Upper lobe of left lung (tissue), 6 donors: ENCODE measurements at regions not wholly inside any gene's neighbourhood (a gene's known extent, or its start where the extent isn't known, plus 50 kb on each side); places are given as distances from the start of the nearest gene placed in this dataset.

Experiments
- ATAC-seq, 2 donors: fragments of 200-7000 bp; cut with Tn5 transposase; one replicate each; pipeline ENCODE4 v1.9.1; 2022; ENCODE audit warnings: mild to moderate bottlenecking in 2 of 2, moderate library complexity in 2 of 2; ENCODE audit not compliant: low FRiP score in 2 of 2
- DNase-seq, 2 donors: peaks; one replicate each; pipeline ENCODE4 v3.0.0-alpha.2; 2019 to 2020
- H3K27ac ChIP-seq, 4 donors: fragments of 200-600 bp; sonication (generic); one replicate each; pipeline ENCODE4 v1.5.1; 2016 to 2019
- H3K27me3 ChIP-seq, 4 donors: fragments of 200-600 bp; sonication (generic); one replicate each; pipeline ENCODE4 v1.5.1; 2017 to 2019
- H3K36me3 ChIP-seq, 4 donors: fragments of 200-600 bp; sonication (generic); one replicate each; pipeline ENCODE4 v1.5.1; 2016 to 2019
- H3K4me1 ChIP-seq, 4 donors: fragments of 200-600 bp; sonication (generic); one replicate each; pipeline ENCODE4 v1.5.1; 2018 to 2019
- H3K4me3 ChIP-seq, 4 donors: fragments of 200-600 bp; sonication (generic); one replicate each; pipeline ENCODE4 v1.5.1; 2017 to 2019; ENCODE audit warnings: mild to moderate bottlenecking in 2 of 4, moderate library complexity in 1 of 4
- H3K9me3 ChIP-seq, 4 donors: fragments of 200-600 bp; sonication (generic); one replicate each; pipeline ENCODE4 v1.5.1; 2018 to 2019
- EP300 ChIP-seq, 4 donors: sonication (generic); formaldehyde crosslinking; IDR thresholded peaks; one replicate each; pipeline ENCODE4 v1.5.1; 2017; ENCODE audit warnings: antibody characterized with exemption in 4 of 4, control low read depth in 2 of 4
- POLR2A ChIP-seq, 4 donors: fragments of 450-650 bp; IDR thresholded peaks; one replicate each; pipeline ENCODE4 v1.5.1; 2016 to 2017; ENCODE audit warnings: antibody characterized with exemption in 4 of 4, mild to moderate bottlenecking in 2 of 4
- POLR2AphosphoS5 ChIP-seq, 2 donors: sonication (generic); formaldehyde crosslinking; IDR thresholded peaks; one replicate each; pipeline ENCODE4 v1.5.1; 2017; ENCODE audit warnings: antibody characterized with exemption in 2 of 2
- WGBS, 2 donors: methylation state at CpG; one replicate each; pipeline ENCODE4 v1.1.5; 2017 to 2018; 5-methylcytosine and 5-hydroxymethylcytosine counted together
- TF ChIP-seq, protein P1 (sequence below), 6 experiments: fragments of 450-650 bp in 4 of 6; fragments of 200-600 bp in 2 of 6; sonication (generic) in 2 of 6; IDR thresholded peaks; one replicate each; pipeline ENCODE4 v1.5.1; 2016 to 2019; ENCODE audit warnings: antibody characterized with exemption in 6 of 6
- donor health status: DM: no; HTN: no; CAD: no; lungs with moderate emphysema.
- donor health status: DM: no; HTN: yes; CAD: no; lungs with severe emphysema.

DNA sequence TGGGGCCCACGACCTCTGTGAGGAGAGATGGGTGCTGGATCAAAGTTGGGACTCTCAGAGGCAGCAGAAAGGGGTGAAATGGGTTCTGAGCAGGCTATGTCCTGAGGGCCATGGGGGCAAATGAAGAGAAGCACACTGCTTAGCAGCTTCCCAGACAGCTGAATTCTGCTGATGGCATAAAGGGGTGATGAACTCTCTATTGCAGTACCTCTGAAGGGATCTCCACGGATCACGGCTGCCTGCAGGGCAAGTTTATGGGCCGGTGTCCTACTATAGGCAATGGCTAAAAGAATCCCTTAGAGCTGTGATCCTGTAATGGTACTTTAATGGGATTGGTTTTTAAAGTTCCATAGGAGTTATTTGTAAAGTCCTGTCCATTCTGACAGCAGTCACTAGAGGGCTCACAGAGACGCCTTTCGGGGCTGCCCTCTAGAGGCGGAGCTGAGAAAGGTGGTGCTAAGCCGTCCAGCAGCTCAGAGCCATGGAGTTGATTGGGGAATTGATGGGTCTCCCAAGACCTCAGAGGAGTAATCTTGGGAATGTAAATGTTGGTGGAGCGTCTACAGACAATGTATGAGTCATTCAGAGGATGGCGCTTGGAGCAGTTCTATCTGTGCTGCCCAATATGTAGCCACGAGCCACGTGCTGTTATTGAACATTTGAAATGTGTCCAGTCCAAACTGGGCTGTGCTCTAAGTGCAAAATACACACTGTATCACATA, 287.3 kb downstream of the COG6 start:
- H3K36me3 ChIP-seq: no peaks in the 10 kb centered on the region
- no peak overlapping the region for H3K27ac ChIP-seq
- H3K4me1 ChIP-seq: peaks cover 0 to 4% (median 0%) of the 10 kb centered on the region in 4 donors
- peak; percentile 86 to 94 for ATAC-seq
- TF ChIP-seq POLR2A (IDR thresholded peaks at IDR 0.05): no peak
- TF ChIP-seq, protein P1, sequence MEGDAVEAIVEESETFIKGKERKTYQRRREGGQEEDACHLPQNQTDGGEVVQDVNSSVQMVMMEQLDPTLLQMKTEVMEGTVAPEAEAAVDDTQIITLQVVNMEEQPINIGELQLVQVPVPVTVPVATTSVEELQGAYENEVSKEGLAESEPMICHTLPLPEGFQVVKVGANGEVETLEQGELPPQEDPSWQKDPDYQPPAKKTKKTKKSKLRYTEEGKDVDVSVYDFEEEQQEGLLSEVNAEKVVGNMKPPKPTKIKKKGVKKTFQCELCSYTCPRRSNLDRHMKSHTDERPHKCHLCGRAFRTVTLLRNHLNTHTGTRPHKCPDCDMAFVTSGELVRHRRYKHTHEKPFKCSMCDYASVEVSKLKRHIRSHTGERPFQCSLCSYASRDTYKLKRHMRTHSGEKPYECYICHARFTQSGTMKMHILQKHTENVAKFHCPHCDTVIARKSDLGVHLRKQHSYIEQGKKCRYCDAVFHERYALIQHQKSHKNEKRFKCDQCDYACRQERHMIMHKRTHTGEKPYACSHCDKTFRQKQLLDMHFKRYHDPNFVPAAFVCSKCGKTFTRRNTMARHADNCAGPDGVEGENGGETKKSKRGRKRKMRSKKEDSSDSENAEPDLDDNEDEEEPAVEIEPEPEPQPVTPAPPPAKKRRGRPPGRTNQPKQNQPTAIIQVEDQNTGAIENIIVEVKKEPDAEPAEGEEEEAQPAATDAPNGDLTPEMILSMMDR (IDR thresholded peaks at IDR 0.05): peak; percentile 63 to 89 (median 79)
- no peak for TF ChIP-seq POLR2AphosphoS5 (IDR thresholded peaks at IDR 0.05)
- no peak for TF ChIP-seq EP300 (IDR thresholded peaks at IDR 0.05)
- H3K4me3 ChIP-seq: no peak overlapping the region
- no peaks in the 10 kb centered on the region for H3K27me3 ChIP-seq
- DNase-seq: peak in 1 of 2 donors; percentile 61
- no peaks in the 10 kb centered on the region for H3K9me3 ChIP-seq
- WGBS, 2 donors: 41 to 50% methylated on average over 9 to 12 of the region's 12 CpGs

DNA sequence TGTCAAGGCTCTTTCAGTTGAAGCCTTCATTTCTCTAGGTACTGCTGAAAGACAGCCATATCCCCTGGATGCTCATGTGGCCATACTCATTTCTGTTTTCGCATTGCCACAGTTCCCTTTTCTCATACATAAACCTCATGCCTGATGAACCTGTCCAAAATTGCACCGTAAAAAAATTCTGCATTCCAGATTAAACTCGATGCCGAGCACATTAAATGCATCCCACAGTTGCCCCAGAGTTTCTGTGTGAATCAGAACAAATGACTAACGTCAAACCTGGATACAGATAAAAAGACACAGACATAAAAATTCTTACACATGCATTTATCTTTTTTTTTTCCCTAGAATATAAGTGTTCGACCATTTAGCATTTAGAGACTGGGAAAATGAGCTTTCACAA, 288.2 kb downstream of the COG6 start:
- 76 to 92% methylated on average over 6 of the region's 6 CpGs for WGBS, 2 donors
- Histone ChIP-seq H3K27me3 (no peaks in the 10 kb centered on the region), H3K9me3 (no peaks in the 10 kb centered on the region), H3K4me3 (no peak overlapping the region), H3K36me3 (no peaks in the 10 kb centered on the region), H3K27ac (no peak overlapping the region), H3K4me1 (peaks cover 0 to 4% (median 0%) of the 10 kb centered on the region in 4 donors)
- ATAC-seq: no peak
- TF ChIP-seq POLR2A (IDR thresholded peaks at IDR 0.05) (no peak), EP300 (IDR thresholded peaks at IDR 0.05) (no peak), POLR2AphosphoS5 (IDR thresholded peaks at IDR 0.05) (no peak)
- TF ChIP-seq, protein P1 (IDR thresholded peaks at IDR 0.05): no peak
- no peak for DNase-seq

DNA sequence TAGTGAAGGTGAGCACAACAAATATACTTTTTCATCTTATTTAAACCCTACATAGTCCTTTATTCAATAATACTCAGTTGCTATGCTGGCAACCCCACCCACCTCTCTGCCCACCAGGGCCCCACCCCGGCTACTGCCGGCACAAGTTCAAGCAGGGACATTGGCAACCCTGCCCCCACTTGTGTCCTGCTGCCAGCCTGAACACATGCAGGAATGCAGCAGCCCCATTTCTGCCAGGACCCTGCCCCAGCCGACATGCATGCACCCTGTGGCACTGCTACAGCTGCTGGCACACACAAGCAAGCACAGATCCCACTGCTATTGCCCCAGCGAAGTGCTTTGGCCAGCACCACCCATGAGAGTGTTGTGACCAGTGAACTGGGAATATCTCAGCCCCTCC, 289.8 kb downstream of the COG6 start:
- Histone ChIP-seq H3K9me3 (no peaks in the 10 kb centered on the region), H3K27me3 (no peaks in the 10 kb centered on the region), H3K4me1 (peaks cover 0 to 4% (median 0%) of the 10 kb centered on the region in 4 donors), H3K4me3 (no peak overlapping the region), H3K27ac (no peak overlapping the region), H3K36me3 (no peaks in the 10 kb centered on the region)
- ATAC-seq (no peak), DNase-seq (peak in 1 of 2 donors; percentile 40)
- 48 to 52% methylated on average over 4 of the region's 4 CpGs for WGBS, 2 donors
- TF ChIP-seq, protein P1 (IDR thresholded peaks at IDR 0.05): no peak
- TF ChIP-seq EP300 (IDR thresholded peaks at IDR 0.05) (no peak), POLR2AphosphoS5 (IDR thresholded peaks at IDR 0.05) (no peak), POLR2A (IDR thresholded peaks at IDR 0.05) (no peak)

DNA sequence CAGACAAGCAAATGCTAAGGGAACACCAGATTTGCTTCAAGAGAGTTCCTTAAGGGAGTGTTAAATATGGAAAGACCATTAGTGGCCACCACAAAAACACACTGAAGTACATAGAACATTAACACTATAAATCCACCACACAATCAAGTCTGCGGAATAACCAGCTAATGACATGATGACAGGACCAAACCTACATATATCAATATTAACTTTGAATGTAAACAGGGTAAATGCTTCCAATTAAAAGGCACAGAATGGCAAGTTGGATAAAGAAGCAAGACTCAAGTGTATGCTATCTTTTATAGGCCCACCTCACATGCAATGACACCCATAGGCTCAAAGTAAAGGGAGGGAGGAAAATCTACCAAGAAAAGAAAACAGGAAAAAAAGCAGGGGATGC, 291.3 kb downstream of the COG6 start:
- ATAC-seq (no peak), DNase-seq (no peak)
- Histone ChIP-seq H3K4me1 (peaks cover 0 to 4% (median 0%) of the 10 kb centered on the region in 4 donors), H3K27ac (no peak overlapping the region), H3K36me3 (no peaks in the 10 kb centered on the region), H3K4me3 (no peak overlapping the region), H3K9me3 (no peaks in the 10 kb centered on the region), H3K27me3 (no peaks in the 10 kb centered on the region)
- no peak for TF ChIP-seq EP300 (IDR thresholded peaks at IDR 0.05)
- TF ChIP-seq POLR2AphosphoS5 (IDR thresholded peaks at IDR 0.05): no peak
- TF ChIP-seq, protein P1 (IDR thresholded peaks at IDR 0.05): no peak
- TF ChIP-seq POLR2A (IDR thresholded peaks at IDR 0.05): no peak
- 97 to 100% methylated on average over 1 of the region's 1 CpG for WGBS, 2 donors

DNA sequence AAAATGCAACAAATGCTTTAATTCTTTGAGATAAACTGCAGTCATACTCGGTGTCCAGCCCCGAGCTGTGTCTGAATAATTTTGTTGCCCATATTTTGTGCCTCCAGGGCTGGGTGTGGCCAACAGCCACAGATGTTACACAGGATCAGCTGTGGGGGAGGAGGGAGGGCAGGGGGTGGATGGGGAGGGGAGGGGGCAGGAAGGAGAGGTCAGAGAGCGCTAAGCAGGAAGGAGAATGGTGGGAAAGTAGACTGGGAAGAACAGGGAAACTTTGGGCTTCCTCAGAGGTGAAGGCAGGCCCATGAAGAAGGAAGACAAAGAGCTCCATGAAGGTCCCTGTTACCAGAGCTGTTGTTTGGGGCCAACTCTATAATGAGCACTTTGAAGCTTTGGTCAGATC, 295.8 kb downstream of the COG6 start:
- TF ChIP-seq EP300 (IDR thresholded peaks at IDR 0.05): no peak
- TF ChIP-seq POLR2A (IDR thresholded peaks at IDR 0.05): no peak
- TF ChIP-seq POLR2AphosphoS5 (IDR thresholded peaks at IDR 0.05): no peak
- TF ChIP-seq, protein P1 (IDR thresholded peaks at IDR 0.05): no peak
- H3K36me3 ChIP-seq: no peaks in the 10 kb centered on the region
- H3K4me3 ChIP-seq: no peak overlapping the region
- no peaks in the 10 kb centered on the region for H3K9me3 ChIP-seq
- no peaks in the 10 kb centered on the region for H3K27me3 ChIP-seq
- no peak overlapping the region for H3K27ac ChIP-seq
- WGBS, 2 donors: 89% methylated on average over 3 of the region's 3 CpGs
- ATAC-seq: no peak
- H3K4me1 ChIP-seq: peaks cover 0 to 4% (median 0%) of the 10 kb centered on the region in 4 donors
- DNase-seq: no peak
